H1 (cell line): ENCODE measurements at regions not wholly inside any gene's neighbourhood (a gene's known extent, or its start where the extent isn't known, plus 50 kb on each side); places are given as distances from the start of the nearest gene placed in this dataset.

Experiments used
- CTCF ChIA-PET: fragments of 300-600 bp; sonication (Branson Sonifier 250); formaldehyde crosslinking; loops from one replicate; lab custom pipeline; 2021; ENCODE audit not compliant: partially characterized antibody; lab: Charles Lee
- POLR2A ChIA-PET: fragments of 300-600 bp; sonication (Branson Sonifier 250); formaldehyde crosslinking; loops from one replicate; lab custom pipeline; 2021; ENCODE audit warnings: inconsistent platforms; ENCODE audit not compliant: partially characterized antibody; lab: Charles Lee
- DNase-seq, 2 experiments: peaks; one replicate each; pipeline versions ENCODE4 v3.0.0 to v3.0.0-alpha.2; 2010 to 2022; ENCODE audit warnings: low spot score in 2 of 2, low read depth in 1 of 2, mixed read lengths in 1 of 2
- FAIRE-seq: peaks from 2 replicates; lab custom pipeline; 2011; peaks lifted over from hg19 to GRCh38; lab: Jason Lieb, UNC
- H2AFZ ChIP-seq: 2 replicates; pipeline ENCODE4 v1.8.1; 2012; ENCODE audit warnings: low read length, inconsistent platforms
- H2AK5ac ChIP-seq: 2 replicates; pipeline ENCODE4 v1.6.1; 2013; ENCODE audit warnings: low read depth, low read length
- H2BK120ac ChIP-seq: replicated peaks from 2 replicates; pipeline ENCODE3; 2013; ENCODE audit warnings: low read depth, low read length, inconsistent platforms
- H2BK12ac ChIP-seq: 2 replicates; pipeline ENCODE4 v1.6.1; 2013; ENCODE audit warnings: low read depth, low read length
- H2BK15ac ChIP-seq: 2 replicates; pipeline ENCODE4 v1.6.1; 2013; ENCODE audit warnings: low read length
- H2BK20ac ChIP-seq: 2 replicates; pipeline ENCODE4 v1.6.1; 2013; ENCODE audit warnings: low read length
- H2BK5ac ChIP-seq: 2 replicates; pipeline ENCODE4 v1.6.1; 2013; ENCODE audit warnings: low read depth, low read length
- H3K14ac ChIP-seq: 2 replicates; pipeline ENCODE4 v1.6.1; 2013; ENCODE audit warnings: inconsistent platforms; ENCODE audit not compliant: insufficient read length
- H3K18ac ChIP-seq: 2 replicates; pipeline ENCODE4 v1.6.1; 2013; ENCODE audit warnings: low read length; ENCODE audit errors: extremely low read depth
- H3K23ac ChIP-seq: 2 replicates; pipeline ENCODE4 v1.6.1; 2013; ENCODE audit warnings: inconsistent platforms; ENCODE audit not compliant: insufficient read length
- H3K23me2 ChIP-seq: 2 replicates; pipeline ENCODE4 v1.6.1; 2013; ENCODE audit warnings: low read depth, low read length
- H3K27ac ChIP-seq: 2 replicates; pipeline ENCODE4 v1.6.1; 2011; ENCODE audit warnings: low read depth, low read length, inconsistent platforms
- H3K27me3 ChIP-seq, 4 experiments: replicated peaks in 1 of 4; 1 replicate in 1 of 4; 2 replicates in 3 of 4; pipeline versions ENCODE4 v1.6.1 to v1.8.1; 2011 to 2013; ENCODE audit warnings: low read length in 3 of 4, mild to moderate bottlenecking in 3 of 4, inconsistent platforms in 2 of 4, mixed read lengths in 2 of 4, moderate library complexity in 1 of 4; ENCODE audit not compliant: control insufficient read depth in 3 of 4, insufficient read depth in 3 of 4; ENCODE audit errors: extremely low read depth in 1 of 4
- H3K36me3 ChIP-seq, 4 experiments: 2 replicates each; pipeline versions ENCODE4 v1.6.1 to v1.8.1; 2011 to 2013; ENCODE audit warnings: mild to moderate bottlenecking in 4 of 4, low read length in 3 of 4, moderate library complexity in 2 of 4, control low read depth in 1 of 4, inconsistent platforms in 1 of 4; ENCODE audit not compliant: insufficient read depth in 4 of 4, control insufficient read depth in 2 of 4
- H3K4ac ChIP-seq: replicated peaks from 2 replicates; pipeline ENCODE3; 2013; ENCODE audit warnings: low read length, low read depth, mixed read lengths, inconsistent platforms; ENCODE audit not compliant: insufficient read length
- H3K4me1 ChIP-seq, 4 experiments: replicated peaks in 1 of 4; 1 replicate in 1 of 4; 2 replicates in 3 of 4; pipeline versions ENCODE4 v1.6.1 to v1.8.1; 2011 to 2013; ENCODE audit warnings: low read length in 3 of 4, inconsistent platforms in 2 of 4, mixed read lengths in 1 of 4; ENCODE audit not compliant: insufficient read depth in 4 of 4, control insufficient read depth in 3 of 4
- H3K4me2 ChIP-seq, 2 experiments: 2 replicates each; pipeline versions ENCODE4 v1.6.1 to v1.8.1; 2011 to 2013; ENCODE audit warnings: low read depth in 2 of 2, low read length in 2 of 2, control low read depth in 1 of 2, inconsistent platforms in 1 of 2, mild to moderate bottlenecking in 1 of 2; ENCODE audit not compliant: insufficient read depth in 1 of 2
- H3K4me3 ChIP-seq, 4 experiments: fragments of 200-600, 300-600 bp in 1 of 4; sonication (generic), shearing (Covaris generic), sonication (Bioruptor Twin) in 1 of 4; 2 replicates each; pipeline versions ENCODE4 v1.5.1 to v1.8.1; 2011 to 2016; ENCODE audit warnings: low read length in 4 of 4, low read depth in 3 of 4, control low read depth in 2 of 4, inconsistent platforms in 2 of 4, mild to moderate bottlenecking in 2 of 4, mixed read lengths in 1 of 4, moderate library complexity in 1 of 4; ENCODE audit not compliant: insufficient read depth in 2 of 4; ENCODE audit errors: extremely low read depth in 1 of 4
- H3K56ac ChIP-seq: replicated peaks from 2 replicates; pipeline ENCODE3; 2013; ENCODE audit warnings: low read depth, mild to moderate bottlenecking, mixed read lengths, low read length, inconsistent platforms; ENCODE audit not compliant: insufficient read length
- H3K79me1 ChIP-seq: 2 replicates; pipeline ENCODE4 v1.6.1; 2013; ENCODE audit warnings: low read depth, low read length, control low read depth
- H3K79me2 ChIP-seq, 2 experiments: 2 replicates each; pipeline versions ENCODE4 v1.6.1 to v1.8.1; 2012 to 2013; ENCODE audit warnings: low read length in 2 of 2, mild to moderate bottlenecking in 2 of 2, inconsistent platforms in 1 of 2; ENCODE audit not compliant: insufficient read depth in 2 of 2, control insufficient read depth in 1 of 2
- H3K9ac ChIP-seq, 4 experiments: replicated peaks in 1 of 4; 1 replicate in 1 of 4; 2 replicates in 3 of 4; pipeline versions ENCODE4 v1.6.1 to v1.8.1; 2011 to 2013; ENCODE audit warnings: low read depth in 3 of 4, low read length in 3 of 4, control low read depth in 2 of 4, mild to moderate bottlenecking in 2 of 4, moderate library complexity in 2 of 4, inconsistent platforms in 1 of 4; ENCODE audit errors: extremely low read depth in 1 of 4
- H3K9me3 ChIP-seq, 2 experiments: 2 replicates each; pipeline versions ENCODE4 v1.6.1 to v1.8.1; 2012 to 2013; ENCODE audit warnings: mild to moderate bottlenecking in 2 of 2, moderate library complexity in 2 of 2, control low read depth in 1 of 2, inconsistent platforms in 1 of 2, low read depth in 1 of 2, low read length in 1 of 2, mixed read lengths in 1 of 2; ENCODE audit not compliant: insufficient read depth in 2 of 2
- H4K20me1 ChIP-seq, 2 experiments: replicated peaks in 1 of 2; 2 replicates each; pipeline versions ENCODE3 to v1.8.1; 2011 to 2013; ENCODE audit warnings: inconsistent platforms in 2 of 2, low read length in 2 of 2, mild to moderate bottlenecking in 1 of 2; ENCODE audit not compliant: insufficient read depth in 2 of 2, control insufficient read depth in 1 of 2
- H4K5ac ChIP-seq: 2 replicates; pipeline ENCODE4 v1.6.1; 2013; ENCODE audit warnings: low read length, low read depth, mixed read lengths, inconsistent platforms; ENCODE audit not compliant: insufficient read length
- H4K8ac ChIP-seq: 2 replicates; pipeline ENCODE4 v1.8.0; 2013; ENCODE audit warnings: mild to moderate bottlenecking, moderate library complexity, low read length, inconsistent platforms; ENCODE audit not compliant: insufficient read depth; ENCODE audit errors: extremely low read depth
- H4K91ac ChIP-seq: replicated peaks from 2 replicates; pipeline ENCODE3; 2013; ENCODE audit warnings: low read length, mixed read lengths, inconsistent platforms; ENCODE audit not compliant: insufficient read length
- CBX5 ChIP-seq: fragments of 300-800, 300-1000 bp; sonication (generic); IDR thresholded peaks from 2 replicates; pipeline ENCODE4 v1.7.1; 2016; ENCODE audit warnings: antibody characterized with exemption, low read length, low read depth
- CBX8 ChIP-seq: fragments of 300-800, 300-1000 bp; sonication (generic); IDR thresholded peaks from 2 replicates; pipeline ENCODE4 v1.7.1; 2016; ENCODE audit warnings: low read depth, low read length, borderline replicate concordance
- CHD1 ChIP-seq: IDR thresholded peaks from 2 replicates; pipeline ENCODE4 v1.6.1; 2012; ENCODE audit warnings: low read depth, low read length, improper control_type of control experiment
- GTF2F1 ChIP-seq: IDR thresholded peaks from 2 replicates; pipeline ENCODE4 v1.6.1; 2012; ENCODE audit warnings: low read depth, low read length, improper control_type of control experiment, borderline replicate concordance
- JUN ChIP-seq: IDR thresholded peaks from 2 replicates; pipeline ENCODE4 v1.6.1; 2011; ENCODE audit warnings: low read depth, mild to moderate bottlenecking, improper control_type of control experiment, low read length
- RBBP5 ChIP-seq: IDR thresholded peaks from 2 replicates; pipeline ENCODE4 v1.7.1; 2012; ENCODE audit warnings: low read depth, mild to moderate bottlenecking, inconsistent platforms, low read length, moderate library complexity, borderline replicate concordance
- RNF2 ChIP-seq: fragments of 200-900, 300-1000 bp; sonication (generic); IDR thresholded peaks from 2 replicates; pipeline ENCODE4 v1.7.1; 2016; ENCODE audit warnings: borderline replicate concordance, low read depth, mild to moderate bottlenecking, antibody characterized with exemption, low read length; ENCODE audit not compliant: poor library complexity, severe bottlenecking; ENCODE audit errors: missing control alignments
- SP2 ChIP-seq: IDR thresholded peaks from 2 replicates; pipeline ENCODE4 v1.6.1; 2012; ENCODE audit warnings: mild to moderate bottlenecking, low read length, inconsistent platforms
- SUZ12 ChIP-seq: fragments of 200-600 bp; sonication (generic); IDR thresholded peaks from 2 replicates; pipeline ENCODE4 v1.6.1; 2012; ENCODE audit warnings: mild to moderate bottlenecking, inconsistent platforms, low read length, moderate library complexity, mixed read lengths
- TAF7 ChIP-seq: optimal IDR thresholded peaks from 2 replicates; pipeline ENCODE3; 2011; ENCODE audit warnings: low read depth, mild to moderate bottlenecking, inconsistent platforms, low read length, moderate library complexity, borderline replicate concordance
- TBP ChIP-seq: IDR thresholded peaks from 2 replicates; pipeline ENCODE4 v1.6.1; 2011; ENCODE audit warnings: low read depth, low read length, improper control_type of control experiment
- TEAD4 ChIP-seq: IDR thresholded peaks from 2 replicates; pipeline ENCODE4 v1.6.1; 2012; ENCODE audit warnings: low read depth, low read length, inconsistent platforms, mixed read lengths
- USF2 ChIP-seq: IDR thresholded peaks from 2 replicates; pipeline ENCODE4 v1.6.1; 2011; ENCODE audit warnings: low read length, improper control_type of control experiment
- ZNF274 ChIP-seq: IDR thresholded peaks from 2 replicates; pipeline ENCODE4 v1.7.0; 2012; ENCODE audit warnings: low read length, borderline replicate concordance; ENCODE audit errors: extremely low read depth
- WGBS, 2 experiments: shearing (Covaris generic) in 1 of 2; methylation state at CpG; one replicate each; pipeline versions ENCODE4 v1.1.6 to v1.1.7; 2013 to 2015; ENCODE audit warnings: low lambda C conversion rate in 2 of 2, mixed read lengths in 2 of 2, inconsistent platforms in 1 of 2, low coverage in 1 of 2, missing lambda C conversion rate in 1 of 2; ENCODE audit not compliant: insufficient replicate concordance in 2 of 2, insufficient coverage in 1 of 2, insufficient read length in 1 of 2; ENCODE audit errors: extremely low coverage in 1 of 2, missing lambda C conversion rate in 1 of 2; 5-methylcytosine and 5-hydroxymethylcytosine counted together

DNA sequence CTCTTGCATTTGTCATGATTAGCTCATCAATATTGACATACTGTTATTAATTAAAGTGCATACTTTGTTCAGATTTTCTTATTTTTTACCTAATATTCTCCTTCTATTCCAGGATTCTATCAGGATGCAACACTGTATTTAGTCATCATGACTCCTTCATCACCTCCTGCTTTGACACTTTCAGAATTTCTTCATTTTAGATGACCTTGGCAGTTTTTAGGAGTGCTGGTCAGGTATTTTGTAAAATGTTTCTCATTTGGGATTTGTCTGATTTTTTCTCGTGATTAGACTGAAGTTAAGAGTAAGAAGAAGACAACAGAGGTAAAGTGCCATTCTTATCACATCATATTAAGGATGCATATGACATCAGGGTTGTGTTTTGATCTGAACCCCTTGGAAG lies 167.0 kb upstream of the FOXG1 start:
- no peak for FAIRE-seq
- Histone ChIP-seq H3K36me3 (no peaks in the 10 kb centered on the region), H3K23me2 (no peaks in the 10 kb centered on the region)
- TF ChIP-seq JUN (no peak), SUZ12 (no peak), USF2 (no peak), GTF2F1 (no peak), RNF2 (no peak), TAF7 (no peak), CBX8 (no peak), TBP (no peak), RBBP5 (no peak), ZNF274 (no peak), TEAD4 (no peak), CHD1 (no peak), SP2 (no peak), CBX5 (no peak)

More for the DNA sequence above, 167.0 kb upstream of the FOXG1 start:
- H2BK15ac ChIP-seq: no peak overlapping the region
- H2BK5ac ChIP-seq: no peak overlapping the region
- no peak overlapping the region for H3K4ac ChIP-seq
- H3K23ac ChIP-seq: no peak overlapping the region
- H3K9ac ChIP-seq: no peak overlapping the region
- no peak overlapping the region for H2AK5ac ChIP-seq
- WGBS, 2 experiments: 91% methylated on average over 1 of the region's 1 CpG; no CpG with 5 or more reads in 1 of the 2 experiments
- no peaks in the 10 kb centered on the region for H3K79me1 ChIP-seq
- no peak overlapping the region for H4K91ac ChIP-seq
- H2BK12ac ChIP-seq: no peak overlapping the region
- no peak for DNase-seq
- no peak overlapping the region for H3K4me3 ChIP-seq
- CTCF ChIA-PET: interaction anchor here (2.0 kb wide), 1 partner anchor 10 kb away, joined by 5 read pairs; no protein-coding TSS in a partner anchor
- POLR2A ChIA-PET: no interaction called here
- H4K20me1 ChIP-seq: no peaks in the 10 kb centered on the region
- H2BK20ac ChIP-seq: no peak overlapping the region
- H3K4me2 ChIP-seq: no peak overlapping the region
- no peaks in the 10 kb centered on the region for H3K4me1 ChIP-seq
- H3K27ac ChIP-seq: no peak overlapping the region
- H2AFZ ChIP-seq: no peak overlapping the region
- no peak overlapping the region for H2BK120ac ChIP-seq
- H3K27me3 ChIP-seq: no peaks in the 10 kb centered on the region
- H3K14ac ChIP-seq: no peak overlapping the region
- H3K18ac ChIP-seq: no peak overlapping the region
- H3K9me3 ChIP-seq: no peaks in the 10 kb centered on the region
- H4K5ac ChIP-seq: no peak overlapping the region
- no peaks in the 10 kb centered on the region for H3K79me2 ChIP-seq
- no peak overlapping the region for H3K56ac ChIP-seq
- no peak overlapping the region for H4K8ac ChIP-seq
